ENCODE measurements at regions not wholly inside any gene's neighbourhood (a gene's known extent, or its start where the extent isn't known, plus 50 kb on each side); places are given as distances from the start of the nearest gene placed in this dataset.

GRCh38 chr12:124379938-124380754 is 85.3 kb downstream of the RFLNA start:
- H3K36me3 ChIP-seq (ENCODE audit: control insufficient read depth in 1 of 2, insufficient read depth in 2 of 2, low read length in 2 of 2) = peaks cover 2 to 12% of the 10 kb centered on the region in 2 experiments; a peak in 3 of 4 replicates
- ChIA-PET POLR2A (no interaction called here), CTCF (no interaction called here), RAD21 (ENCODE audit: low non-redundant PET in 1 of 2, low total read pairs in 2 of 2, uncharacterized antibody in 2 of 2, unreplicated experiment in 2 of 2) (no interaction called here)
- H3K4me2 ChIP-seq (ENCODE audit: low read length) = no peak overlapping the region
- H3K79me2 ChIP-seq (ENCODE audit: insufficient read depth, low read length) = no peaks in the 10 kb centered on the region
- H4K20me1 ChIP-seq (ENCODE audit: insufficient read depth) = no peaks in the 10 kb centered on the region
- no peak overlapping the region for H3K27ac ChIP-seq (ENCODE audit: low read depth, low read length)
- no peaks in the 10 kb centered on the region for H3K27me3 ChIP-seq (ENCODE audit: insufficient read depth, low read length)
- H3K9me2 ChIP-seq (ENCODE audit: insufficient read depth) = no peaks in the 10 kb centered on the region
- ATAC-seq (no peak), DNase-seq (ENCODE audit: low read depth, low spot score) (no peak)
- H2AFZ ChIP-seq (ENCODE audit: low read depth, low read length, poor library complexity, severe bottlenecking) = no peak overlapping the region
- peaks cover 6 to 17% of the 10 kb centered on the region in 2 experiments; a peak in 3 of 4 replicates for H3K4me1 ChIP-seq (ENCODE audit: control insufficient read depth in 1 of 2, insufficient read depth in 2 of 2, low read length in 2 of 2)
- BruUV-seq (replicated peaks) = no TSS peak
- intact Hi-C loops (cut with micrococcal nuclease) = no loop called here
- no peaks in the 10 kb centered on the region for H3K9me3 ChIP-seq (ENCODE audit: control insufficient read depth in 1 of 2, insufficient read depth in 1 of 2, low read depth in 1 of 2, low read length in 2 of 2)
- TF ChIP-seq SP1 (IDR thresholded peaks at IDR 0.05; ENCODE audit: low read depth) (no peak), ZNF274 (IDR thresholded peaks at IDR 0.05; ENCODE audit: low read depth, low read length) (no peak), CEBPB (IDR thresholded peaks at IDR 0.05; ENCODE audit: low read depth) (no peak), ZFX (IDR thresholded peaks at IDR 0.05) (no peak), POLR2AphosphoS5 (IDR thresholded peaks at IDR 0.05; ENCODE audit: low read depth, low read length) (no peak), MAX (IDR thresholded peaks at IDR 0.05) (no peak), TCF7L2 (IDR thresholded peaks at IDR 0.05; ENCODE audit: borderline replicate concordance, extremely low read depth, insufficient read depth, insufficient read length) (no peak), SRF (IDR thresholded peaks at IDR 0.05; ENCODE audit: low read depth) (no peak), CBX3 (IDR thresholded peaks at IDR 0.05; ENCODE audit: low read depth) (no peak), POLR2A (IDR thresholded peaks at IDR 0.05; ENCODE audit: borderline replicate concordance, extremely low read depth, insufficient read depth, insufficient read length) (no peak), CTCF (IDR thresholded peaks at IDR 0.05 in 2 of 3, conservative IDR thresholded peaks at IDR 0.05 in 1 of 3; ENCODE audit: borderline replicate concordance in 1 of 3, insufficient read depth in 1 of 3, low read depth in 2 of 3, low read length in 2 of 3) (no peak), RAD21 (IDR thresholded peaks at IDR 0.05; ENCODE audit: low read depth) (no peak), ELF1 (IDR thresholded peaks at IDR 0.05; ENCODE audit: borderline replicate concordance, low read depth) (no peak), EGR1 (IDR thresholded peaks at IDR 0.05; ENCODE audit: low read depth) (no peak), YY1 (IDR thresholded peaks at IDR 0.05; ENCODE audit: extremely low read depth, insufficient replicate concordance, low read depth, low read length) (no peak), ATF3 (IDR thresholded peaks at IDR 0.05) (no peak), EZH2phosphoT487 (IDR thresholded peaks at IDR 0.05; ENCODE audit: borderline replicate concordance) (no peak)
- no peak overlapping the region for H3K9ac ChIP-seq (ENCODE audit: low read length)
- no peak overlapping the region for H3K4me3 ChIP-seq (replicated peaks in 1 of 2; ENCODE audit: low read depth in 1 of 2, low read length in 2 of 2)
